ENCODE measurements at regions not wholly inside any gene's neighbourhood (a gene's known extent, or its start where the extent isn't known, plus 50 kb on each side); places are given as distances from the start of the nearest gene placed in this dataset.

GRCh38 chr12:46522071-46522470, 149.5 kb upstream of the SLC38A2 start:
- no peak overlapping the region for H3K27ac ChIP-seq
- TF ChIP-seq CTCF (IDR thresholded peaks at IDR 0.05): no peak
- TF ChIP-seq ZFX (IDR thresholded peaks at IDR 0.05; ENCODE audit: borderline replicate concordance): no peak

GRCh38 chr12:46521145-46521544, 148.6 kb upstream of the SLC38A2 start:
- no peak for TF ChIP-seq CTCF (IDR thresholded peaks at IDR 0.05)
- TF ChIP-seq ZFX (IDR thresholded peaks at IDR 0.05; ENCODE audit: borderline replicate concordance): no peak
- no peak overlapping the region for H3K27ac ChIP-seq

GRCh38 chr12:46519407-46519806, 146.8 kb upstream of the SLC38A2 start:
- no peak overlapping the region for H3K27ac ChIP-seq
- TF ChIP-seq ZFX (IDR thresholded peaks at IDR 0.05; ENCODE audit: borderline replicate concordance): no peak
- TF ChIP-seq CTCF (IDR thresholded peaks at IDR 0.05): no peak

GRCh38 chr12:46518729-46519128, 146.2 kb upstream of the SLC38A2 start:
- no peak for TF ChIP-seq ZFX (IDR thresholded peaks at IDR 0.05; ENCODE audit: borderline replicate concordance)
- TF ChIP-seq CTCF (IDR thresholded peaks at IDR 0.05): no peak

GRCh38 chr12:46518169-46518568, 145.6 kb upstream of the SLC38A2 start:
- TF ChIP-seq CTCF (IDR thresholded peaks at IDR 0.05) (no peak), ZFX (IDR thresholded peaks at IDR 0.05; ENCODE audit: borderline replicate concordance) (no peak)
- H3K27ac ChIP-seq: no peak overlapping the region

More at GRCh38 chr12:46518729-46519128, 146.2 kb upstream of the SLC38A2 start:
- H3K27ac ChIP-seq: no peak overlapping the region

GRCh38 chr12:46517579-46517962, 145.0 kb upstream of the SLC38A2 start:
- TF ChIP-seq CTCF (IDR thresholded peaks at IDR 0.05) (0 out of 2 replicates have a peak, but pooled peaks have one; percentile 3), ZFX (IDR thresholded peaks at IDR 0.05; ENCODE audit: borderline replicate concordance) (no peak)
- no peak overlapping the region for H3K27ac ChIP-seq

- TF ChIP-seq CTCF (IDR thresholded peaks at IDR 0.05) (no peak), ZFX (IDR thresholded peaks at IDR 0.05; ENCODE audit: borderline replicate concordance) (no peak)
- no peak overlapping the region for H3K27ac ChIP-seq
Measured at GRCh38 chr12:46516933-46517578, 144.5 kb upstream of the SLC38A2 start.
